Activated CD4-positive, alpha-beta T cell treated with anti-CD3 and anti-CD28 coated beads for 4 hours (primary cell): ENCODE measurements at regions not wholly inside any gene's neighbourhood (a gene's known extent, or its start where the extent isn't known, plus 50 kb on each side); places are given as distances from the start of the nearest gene placed in this dataset.
"Not testable (repeated sequence)": the region's sequence is repeated elsewhere in the genome, so short reads cannot be mapped to it uniquely, and the experiment has no call there.

ENCODE experiments used
- DNase-seq, 2 donors: peaks; one replicate each; pipeline ENCODE4 v3.0.0-alpha.2; 2020

- no peak for DNase-seq
Measured at GRCh38 chr1:228945885-228946284, 210.6 kb downstream of the RHOU start.

GRCh38 chr1:228949617-228950016 lies 214.3 kb downstream of the RHOU start:
- not testable (repeated sequence) for DNase-seq

- no peak for DNase-seq
Measured at GRCh38 chr1:228953207-228953606, 217.9 kb downstream of the RHOU start.

DNA sequence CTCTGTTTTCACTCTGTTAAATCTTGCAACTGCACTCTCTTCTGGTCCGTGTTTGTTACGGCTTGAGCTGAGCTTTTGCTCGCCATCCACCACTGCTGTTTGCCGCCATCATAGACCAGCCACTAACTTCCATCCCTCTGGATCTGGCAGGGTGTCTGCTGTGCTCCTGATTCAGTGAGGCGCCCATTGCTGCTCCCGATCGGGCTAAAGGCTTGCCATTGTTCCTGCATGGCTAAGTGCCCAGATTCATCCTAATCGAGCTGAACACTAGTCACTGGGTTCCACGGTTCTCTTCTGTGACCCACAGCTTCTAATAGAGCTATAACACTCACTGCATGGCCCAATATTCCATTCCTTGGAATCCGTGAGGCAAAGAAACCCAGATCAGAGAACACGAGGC lies 218.5 kb downstream of the RHOU start:
- DNase-seq: not testable (repeated sequence)

DNA sequence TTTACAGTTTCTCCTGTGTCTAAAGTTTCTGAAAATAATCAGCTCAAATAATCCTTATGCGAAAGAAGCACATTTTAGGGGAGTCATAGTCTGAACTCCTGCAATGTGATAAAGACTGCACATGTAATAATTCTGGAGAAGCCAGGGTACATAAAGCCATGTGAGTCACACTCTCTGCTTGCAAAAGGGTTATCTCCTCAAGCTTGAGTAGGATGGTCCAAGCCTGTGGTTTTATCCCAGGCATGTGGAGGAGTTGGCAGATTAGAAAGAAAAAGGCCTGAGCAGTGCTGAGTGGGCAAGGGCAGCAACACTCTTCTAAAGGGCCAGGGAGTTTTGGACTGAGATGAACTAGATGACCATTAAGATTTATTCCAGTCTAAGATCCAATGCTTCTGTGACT lies 220.4 kb downstream of the RHOU start:
- no peak for DNase-seq

DNA sequence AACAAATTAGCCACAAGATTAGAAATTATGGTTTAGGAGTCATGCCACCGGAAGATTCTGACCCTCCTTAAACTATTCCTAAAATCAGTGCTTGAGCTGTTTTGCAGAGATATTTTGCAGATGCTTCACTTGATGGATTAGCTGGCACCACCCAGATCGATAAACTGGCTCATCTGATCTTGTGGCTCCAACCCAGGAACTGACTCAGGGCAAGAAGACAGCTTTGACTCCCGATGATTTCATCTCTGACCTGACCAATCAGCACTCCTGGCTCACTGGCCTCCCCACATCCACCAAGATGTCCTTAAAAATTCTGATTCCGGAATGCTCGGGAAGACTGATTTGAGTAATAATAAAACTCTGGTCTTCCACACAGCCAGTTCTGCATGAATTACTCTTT lies 221.6 kb downstream of the RHOU start:
- DNase-seq: no peak

DNA sequence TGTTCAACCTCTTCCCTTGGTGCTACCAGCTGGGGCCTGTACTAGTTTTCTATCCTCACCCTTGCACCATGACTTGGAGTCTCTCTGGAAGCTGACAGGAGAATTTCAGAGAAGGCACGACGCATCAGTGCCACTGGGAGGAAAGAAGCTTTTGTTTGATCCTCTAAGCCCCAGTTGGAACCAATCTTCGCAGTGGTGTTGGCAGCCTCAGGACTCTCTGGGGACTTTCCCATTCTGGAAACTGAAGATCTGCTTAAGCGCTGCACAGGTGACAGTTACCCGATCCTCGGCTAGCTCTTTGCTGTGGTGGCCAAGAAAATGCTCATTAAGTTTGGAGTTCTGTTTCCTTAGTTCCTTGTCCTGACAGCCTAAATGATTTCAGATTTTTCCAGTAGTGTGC lies 222.3 kb downstream of the RHOU start:
- DNase-seq: no peak

DNA sequence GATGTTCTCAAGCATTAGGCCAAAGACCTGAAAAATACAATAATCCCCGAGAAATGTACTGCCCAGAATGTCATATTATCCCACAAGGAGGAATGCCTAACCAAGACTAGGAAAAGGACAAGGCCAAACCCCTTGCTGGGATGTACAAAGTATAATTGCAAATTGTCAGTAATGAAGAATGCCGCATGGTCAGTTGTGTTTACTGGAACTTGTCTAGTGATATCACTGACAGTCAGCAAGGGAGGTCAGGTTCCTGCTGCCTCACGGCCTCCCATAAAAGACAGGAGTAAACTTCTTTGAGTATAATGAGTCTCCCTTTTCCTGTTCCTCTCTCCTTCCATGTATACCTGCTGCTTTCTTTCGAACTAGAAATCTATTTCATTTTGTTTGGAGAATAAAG lies 222.8 kb downstream of the RHOU start:
- no peak for DNase-seq

- no peak for DNase-seq
Measured at GRCh38 chr1:228958741-228959140, 223.5 kb downstream of the RHOU start.

- DNase-seq: no peak
Measured at GRCh38 chr1:228960705-228961104, 225.4 kb downstream of the RHOU start.

DNA sequence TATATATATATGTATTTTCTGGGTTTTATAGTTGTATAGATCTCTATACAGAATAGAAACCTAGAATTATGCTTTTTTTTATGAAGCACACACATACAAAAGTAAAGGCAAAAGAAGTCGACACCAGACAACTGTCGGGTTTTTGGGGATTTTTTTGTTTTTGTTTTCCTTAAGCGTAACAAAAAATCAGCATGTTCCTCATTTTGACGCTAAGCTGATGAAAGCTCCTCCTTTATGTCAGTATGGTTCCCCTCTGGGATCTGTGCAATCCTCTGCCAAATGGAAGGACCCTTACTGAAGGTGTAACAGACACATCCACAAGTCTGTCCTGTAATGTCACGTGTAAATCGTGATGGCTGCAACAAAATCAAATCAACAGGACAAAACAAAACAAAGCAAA lies 226.2 kb downstream of the RHOU start:
- DNase-seq: no peak

DNA sequence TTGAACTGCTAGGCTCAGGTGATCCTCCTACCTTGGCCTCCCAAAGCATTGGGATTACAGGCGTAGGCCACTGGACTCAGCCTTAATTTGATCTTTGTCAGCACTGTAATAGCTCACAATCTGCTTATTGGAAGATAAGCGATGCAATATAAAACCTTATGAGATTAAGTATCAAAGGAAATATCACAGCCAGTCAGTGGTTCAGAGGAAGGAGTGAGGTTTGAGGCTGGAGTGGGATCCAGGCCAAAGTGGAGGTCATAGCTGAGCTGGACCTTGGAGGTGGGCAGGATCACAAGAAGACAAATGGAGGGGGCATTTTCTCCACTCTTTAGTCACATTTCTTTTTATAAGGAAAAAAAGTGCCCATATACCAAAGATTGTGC lies 228.5 kb downstream of the RHOU start:
- DNase-seq: no peak

DNA sequence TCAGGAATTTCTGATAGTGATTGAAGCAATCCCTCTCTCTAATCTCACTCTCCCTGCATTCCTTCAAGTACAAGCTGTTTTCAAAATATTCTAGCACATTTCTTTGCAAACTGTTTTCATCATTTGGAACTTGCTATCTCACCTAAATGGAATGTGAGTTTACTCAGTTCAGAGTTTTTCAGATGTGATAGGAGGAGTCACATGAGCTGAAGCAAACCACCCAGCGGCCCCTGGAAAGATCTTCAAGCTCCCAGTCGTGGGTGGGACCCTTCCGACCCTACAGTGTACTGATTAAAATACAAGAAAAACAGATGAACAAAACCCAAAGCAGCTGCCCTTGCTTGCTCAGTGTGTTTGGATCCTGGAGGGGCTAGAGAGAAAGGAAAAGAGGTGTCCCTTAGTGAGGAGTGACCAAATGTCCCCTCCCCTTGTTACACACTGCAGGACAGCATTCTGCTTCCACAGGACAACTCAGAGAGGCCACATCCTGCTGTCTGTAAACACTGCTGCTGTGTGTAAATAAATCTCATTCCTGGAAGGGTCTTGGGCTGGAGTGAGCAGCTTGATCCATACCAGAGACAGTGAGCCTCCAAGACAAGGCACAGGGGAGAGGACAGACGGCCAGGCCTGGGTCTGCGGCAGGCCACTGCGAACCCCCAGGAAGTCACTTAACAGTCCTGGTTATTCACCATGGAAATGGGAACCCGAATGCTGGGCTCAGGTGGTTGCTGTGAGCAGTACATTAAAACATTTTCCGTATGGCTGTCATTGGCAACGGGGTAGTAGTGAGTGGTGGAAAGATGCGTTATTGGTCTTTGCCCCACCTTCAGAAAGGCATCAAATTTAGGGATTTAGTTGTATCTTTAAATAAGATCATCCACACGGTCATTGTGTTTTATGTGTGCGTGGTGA lies 229.2 kb downstream of the RHOU start:
- DNase-seq: no peak

DNA sequence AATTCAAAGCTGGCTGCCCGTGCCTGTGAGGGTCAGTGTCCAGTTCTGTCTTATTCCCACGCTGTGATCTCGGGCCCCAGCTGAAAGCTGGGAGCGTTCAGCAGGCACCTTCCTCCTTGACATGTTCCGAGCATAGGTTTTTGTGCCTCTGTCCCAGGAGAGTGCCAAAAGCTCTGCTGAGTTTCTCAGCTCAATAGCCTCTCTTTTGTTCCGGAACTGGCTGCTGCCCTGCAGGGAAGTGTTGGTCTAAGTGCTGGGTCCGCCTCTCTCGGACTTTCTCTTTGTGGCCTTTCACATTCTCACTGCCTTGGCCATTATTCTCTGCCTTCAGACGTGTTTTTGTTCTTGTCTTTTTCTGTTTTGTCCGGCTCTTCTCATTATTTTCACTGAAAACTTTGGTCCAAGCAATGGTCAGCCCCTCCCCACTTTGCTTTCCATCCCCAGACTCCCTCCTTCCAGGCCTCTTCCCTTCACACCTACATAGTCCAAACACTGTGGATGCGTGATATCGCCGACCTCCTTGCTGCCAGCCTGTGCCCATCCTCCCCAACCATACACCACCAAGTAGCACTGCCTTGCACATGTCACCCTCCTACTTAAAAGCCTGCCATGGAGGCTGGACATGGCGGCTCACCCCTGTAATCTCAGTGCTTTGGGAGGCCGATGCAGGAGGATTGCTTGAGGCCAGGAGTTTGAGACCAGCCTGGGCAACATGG lies 233.8 kb downstream of the RHOU start:
- no peak for DNase-seq

DNA sequence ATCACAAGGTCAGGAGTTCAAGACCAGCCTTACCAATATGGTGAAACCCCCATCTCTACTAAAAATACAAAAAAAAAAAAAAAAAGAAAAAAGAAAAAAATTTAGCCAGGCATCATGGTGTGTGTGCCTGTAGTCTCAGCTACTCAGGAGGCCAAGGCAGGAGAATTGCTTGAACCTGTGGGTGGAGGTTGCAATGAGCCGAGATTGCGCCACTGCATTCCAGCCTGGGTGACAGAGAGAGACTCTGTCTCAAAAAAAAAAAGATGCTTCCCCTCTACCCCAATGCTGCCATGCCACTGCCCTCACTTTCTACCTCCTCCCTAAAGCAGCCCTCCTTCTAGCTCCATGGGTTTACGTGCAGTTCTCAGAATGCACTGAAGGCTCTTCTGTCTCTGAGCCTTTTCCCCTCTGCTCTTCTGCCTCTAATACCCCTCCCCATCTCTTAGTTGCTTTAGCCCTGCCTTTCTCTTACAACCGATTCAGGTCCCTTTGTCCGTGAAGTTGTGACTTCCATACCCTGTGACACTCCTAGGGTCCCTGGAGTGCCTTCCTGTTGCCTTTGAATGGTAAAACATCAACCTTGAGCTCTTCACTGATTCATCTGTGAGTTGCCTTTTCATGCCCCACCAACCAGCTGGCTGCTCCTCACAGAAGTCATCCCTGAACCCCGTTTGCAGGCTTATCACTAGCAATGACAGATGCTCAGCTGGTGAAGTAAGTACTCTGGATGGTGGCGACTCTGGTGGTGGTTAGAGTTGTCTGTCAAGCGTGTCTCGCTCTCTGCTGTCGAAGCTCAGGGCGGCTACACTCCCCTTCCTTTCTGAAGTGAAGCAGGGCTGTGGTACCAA lies 234.9 kb downstream of the RHOU start:
- no peak for DNase-seq

- DNase-seq: no peak
Measured at GRCh38 chr1:228972576-228972975, 237.3 kb downstream of the RHOU start.

DNA sequence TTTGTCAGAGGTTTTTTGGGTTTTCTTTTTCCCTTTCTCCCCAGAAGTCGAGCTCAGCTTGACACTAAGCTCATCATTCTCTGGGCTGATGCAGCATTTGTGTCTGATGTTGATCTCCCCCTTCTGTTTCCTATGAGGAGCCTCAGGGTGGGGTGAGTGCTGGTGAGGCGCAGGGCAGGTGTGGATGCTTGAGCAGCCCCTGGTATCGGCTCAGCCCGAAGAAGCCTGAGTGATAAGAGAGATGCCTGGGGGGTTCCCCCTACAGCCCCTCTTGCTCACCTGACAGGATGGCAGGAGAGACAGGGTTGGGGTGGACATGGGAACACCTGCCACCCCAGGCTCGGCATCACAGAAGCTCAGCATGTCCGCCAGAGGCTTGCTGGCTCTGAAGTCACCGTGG lies 239.0 kb downstream of the RHOU start:
- DNase-seq: no peak

GRCh38 chr1:228975238-228975907 lies 240.1 kb downstream of the RHOU start:
- no peak for DNase-seq

- DNase-seq: no peak
Measured at GRCh38 chr1:228976316-228976715, 241.0 kb downstream of the RHOU start.

- DNase-seq: no peak
Measured at GRCh38 chr1:228977307-228977706, 242.0 kb downstream of the RHOU start.

GRCh38 chr1:228977741-228978140 lies 242.5 kb downstream of the RHOU start:
- no peak for DNase-seq

DNA sequence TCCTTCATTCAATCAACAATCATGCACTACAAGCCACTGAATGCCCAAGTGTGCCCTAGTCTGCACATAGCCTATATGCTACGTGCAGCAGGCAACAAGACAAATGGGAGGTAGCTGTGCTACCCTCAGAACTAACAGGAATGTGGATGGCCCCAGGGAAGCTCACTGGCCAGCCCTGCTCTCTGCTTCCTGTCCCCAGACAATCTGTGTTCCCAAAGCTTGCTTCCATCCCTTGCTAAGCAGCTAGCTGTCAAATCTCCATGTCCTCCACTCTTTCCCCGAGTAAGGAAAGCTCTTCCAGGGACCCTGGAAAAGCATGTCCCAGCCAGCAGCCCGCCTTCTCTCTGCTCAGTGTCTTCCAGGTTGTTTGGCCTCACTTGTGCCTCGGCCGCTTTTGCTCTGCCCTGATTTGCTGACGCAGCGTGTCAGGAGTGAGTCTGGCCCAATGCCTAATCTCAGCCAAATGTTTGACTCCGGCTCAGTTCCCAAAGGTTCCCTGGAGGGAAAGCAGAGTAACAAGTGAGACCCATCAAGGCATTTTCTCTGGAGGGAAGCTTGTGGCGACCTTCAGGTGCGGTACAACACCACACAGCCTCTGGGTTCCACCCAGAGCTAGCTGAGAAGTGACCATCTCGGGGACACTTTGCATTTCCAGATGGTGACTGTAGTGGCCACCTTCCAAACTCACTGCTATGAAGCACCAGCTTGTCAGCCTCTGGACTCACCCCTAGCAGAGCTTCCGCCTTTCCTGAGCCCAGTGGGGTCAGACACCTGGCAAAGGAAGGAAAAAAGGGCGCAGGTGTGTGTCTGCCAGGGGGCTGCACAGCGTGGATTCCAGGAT lies 243.4 kb downstream of the RHOU start:
- no peak for DNase-seq
